Subcutaneous abdominal adipose tissue (tissue), 5 donors: ENCODE measurements at regions not wholly inside any gene's neighbourhood (a gene's known extent, or its start where the extent isn't known, plus 50 kb on each side); places are given as distances from the start of the nearest gene placed in this dataset.

Experiments
- H3K27ac ChIP-seq: one replicate; pipeline ENCODE4 v1.7.0; 2013; ENCODE audit warnings: low read depth, mild to moderate bottlenecking, inconsistent platforms, low read length, moderate library complexity
- H3K27me3 ChIP-seq, 5 donors: one replicate each; pipeline ENCODE4 v1.7.0; 2013; ENCODE audit warnings: low read length in 5 of 5, inconsistent platforms in 1 of 5; ENCODE audit not compliant: control insufficient read depth in 5 of 5, insufficient read depth in 4 of 5
- H3K36me3 ChIP-seq, 5 donors: one replicate each; pipeline ENCODE4 v1.7.0; 2013; ENCODE audit warnings: low read length in 5 of 5; ENCODE audit not compliant: control insufficient read depth in 5 of 5, insufficient read depth in 5 of 5
- H3K4me1 ChIP-seq, 5 donors: one replicate each; pipeline ENCODE4 v1.7.0; 2013; ENCODE audit warnings: low read length in 5 of 5, mild to moderate bottlenecking in 3 of 5, moderate library complexity in 1 of 5; ENCODE audit not compliant: control insufficient read depth in 5 of 5, insufficient read depth in 5 of 5
- H3K4me3 ChIP-seq, 5 donors: one replicate each; pipeline ENCODE4 v1.7.0; 2013; ENCODE audit warnings: low read length in 5 of 5, low read depth in 1 of 5
- H3K9ac ChIP-seq, 5 donors: one replicate each; pipeline ENCODE4 v1.7.0; 2013; ENCODE audit warnings: low read length in 5 of 5, mild to moderate bottlenecking in 4 of 5, moderate library complexity in 3 of 5
- H3K9me3 ChIP-seq, 5 donors: one replicate each; pipeline ENCODE4 v1.7.0; 2013; ENCODE audit warnings: low read length in 5 of 5; ENCODE audit not compliant: control insufficient read depth in 5 of 5
- donor health status: healthy.
- donor health status: healthy.
- donor health status: healthy.
- donor health status: healthy.
- donor health status: healthy.

DNA sequence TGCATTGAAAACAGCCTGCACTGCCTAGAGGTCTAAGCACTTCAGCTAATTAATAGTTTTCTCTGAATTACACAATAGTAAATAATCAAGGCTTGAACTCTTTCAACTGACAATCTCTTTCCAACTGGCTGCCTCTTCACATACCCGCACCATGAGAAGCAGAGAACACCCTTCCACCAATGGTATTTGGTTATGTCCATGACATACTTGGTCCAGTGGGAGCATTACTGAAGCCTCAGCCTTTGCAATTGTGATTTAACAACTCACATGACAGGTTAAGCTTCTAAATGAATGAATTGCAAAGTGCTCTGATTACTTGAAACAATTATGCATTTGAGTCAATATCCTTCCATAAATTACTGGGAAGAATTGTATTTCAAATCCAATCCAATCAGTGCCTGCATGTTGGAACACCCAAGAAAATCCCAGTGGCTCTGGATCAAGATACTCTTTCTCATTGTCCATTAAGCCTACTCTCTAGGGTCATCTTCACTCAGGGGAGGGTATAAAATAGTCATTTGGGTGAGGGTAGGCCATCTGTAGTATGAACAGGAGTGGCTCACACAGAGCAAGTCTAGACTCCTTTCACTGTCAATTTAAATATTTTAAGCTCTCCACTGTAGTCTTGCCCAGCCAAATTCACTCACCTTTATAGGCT is 101.1 kb downstream of the HS1BP3 start:
- Histone ChIP-seq H3K9ac (no peak overlapping the region), H3K27ac (no peak overlapping the region), H3K4me1 (peaks cover 0 to 11% (median 5%) of the 10 kb centered on the region in 5 donors), H3K9me3 (peaks cover 0 to 5% (median 0%) of the 10 kb centered on the region in 5 donors), H3K36me3 (no peaks in the 10 kb centered on the region), H3K27me3 (no peaks in the 10 kb centered on the region), H3K4me3 (no peak overlapping the region)

DNA sequence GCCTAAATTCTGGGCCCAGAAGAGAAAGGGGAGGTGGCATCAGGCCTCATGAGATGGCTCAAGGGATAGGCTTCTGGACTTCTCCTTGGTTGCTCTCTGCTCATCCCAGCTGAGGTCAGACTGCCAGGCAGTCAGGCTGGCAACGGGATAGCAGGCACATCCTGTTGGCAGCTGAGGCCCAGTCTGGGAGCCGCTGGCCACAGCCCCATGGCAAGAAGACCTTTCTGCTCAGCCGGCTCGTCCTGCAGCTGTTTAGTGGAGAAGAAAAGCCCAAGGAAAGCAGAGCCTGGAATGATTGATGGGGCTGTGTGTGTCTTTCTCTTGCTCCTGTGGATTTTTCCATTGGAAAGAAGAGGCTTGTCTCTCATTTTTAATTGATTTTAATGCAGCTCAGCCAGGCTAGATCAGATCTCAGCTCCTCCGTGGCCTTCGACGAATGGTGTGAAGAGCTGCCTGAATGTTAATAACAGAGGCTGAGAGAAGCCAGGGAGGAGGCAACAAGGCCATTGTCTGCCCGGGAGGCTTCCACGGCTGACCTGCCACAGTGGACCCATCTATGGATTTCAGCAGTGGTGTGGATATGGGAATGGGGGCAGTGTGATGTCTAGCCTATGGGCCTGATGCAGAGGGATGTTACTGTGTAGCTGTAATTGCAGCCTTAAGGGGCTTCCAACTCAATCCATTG is 99.5 kb downstream of the HS1BP3 start:
- H3K36me3 ChIP-seq = no peaks in the 10 kb centered on the region
- no peaks in the 10 kb centered on the region for H3K27me3 ChIP-seq
- no peak overlapping the region for H3K27ac ChIP-seq
- H3K4me1 ChIP-seq = peaks cover 0 to 11% (median 5%) of the 10 kb centered on the region in 5 donors
- H3K9ac ChIP-seq = no peak overlapping the region
- no peaks in the 10 kb centered on the region for H3K9me3 ChIP-seq
- H3K4me3 ChIP-seq = no peak overlapping the region

DNA sequence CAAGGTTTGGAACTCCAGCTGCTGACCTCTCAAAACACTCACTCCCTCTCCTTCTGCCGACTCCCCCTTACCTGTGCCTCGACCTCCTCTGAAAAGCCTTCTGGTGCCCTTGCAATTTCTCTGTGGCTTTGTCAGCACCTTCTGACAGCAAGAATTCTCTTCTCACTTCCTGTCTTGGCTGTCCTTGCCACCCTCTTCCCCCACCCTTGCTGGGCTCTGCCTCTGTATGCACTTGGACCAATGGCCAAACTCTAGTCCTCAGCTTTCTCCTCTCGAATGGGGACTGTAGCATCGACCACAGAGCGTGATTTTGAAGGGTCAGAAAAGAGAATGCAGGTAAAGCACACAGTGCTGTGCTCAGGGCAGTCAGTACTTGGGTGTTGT is 99.0 kb downstream of the HS1BP3 start:
- no peaks in the 10 kb centered on the region for H3K27me3 ChIP-seq

DNA sequence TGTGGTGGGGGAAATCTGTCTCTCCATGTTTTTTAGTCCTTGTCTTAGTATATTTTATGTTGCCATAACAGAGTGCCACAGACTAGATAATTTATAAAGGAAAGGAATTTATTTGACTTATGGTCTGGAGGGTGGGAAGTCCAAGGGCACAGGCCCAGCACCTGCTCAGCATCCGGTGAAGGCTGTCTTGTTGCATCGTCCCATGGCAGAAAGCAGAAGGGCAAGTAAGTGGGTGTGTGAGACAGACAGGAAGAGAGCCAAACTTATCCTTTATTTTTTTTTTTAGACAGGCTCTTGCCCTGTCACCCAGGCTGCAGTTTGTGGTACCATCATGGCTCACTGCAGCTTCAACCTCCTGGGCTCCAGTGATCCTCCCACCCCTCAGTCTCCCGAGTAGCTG is 98.1 kb downstream of the HS1BP3 start:
- no peak overlapping the region for H3K4me3 ChIP-seq
- H3K9ac ChIP-seq = no peak overlapping the region
- no peak overlapping the region for H3K27ac ChIP-seq
- H3K36me3 ChIP-seq = no peaks in the 10 kb centered on the region
- no peaks in the 10 kb centered on the region for H3K27me3 ChIP-seq
- no peaks in the 10 kb centered on the region for H3K9me3 ChIP-seq
- H3K4me1 ChIP-seq = peaks cover 0 to 11% (median 5%) of the 10 kb centered on the region in 5 donors

More for the DNA sequence above, 99.0 kb downstream of the HS1BP3 start:
- Histone ChIP-seq H3K27ac (no peak overlapping the region), H3K36me3 (no peaks in the 10 kb centered on the region), H3K4me1 (peaks cover 0 to 11% (median 5%) of the 10 kb centered on the region in 5 donors), H3K9me3 (no peaks in the 10 kb centered on the region), H3K9ac (no peak overlapping the region), H3K4me3 (no peak overlapping the region)

- Histone ChIP-seq H3K27me3 (no peaks in the 10 kb centered on the region), H3K27ac (no peak overlapping the region), H3K9ac (no peak overlapping the region), H3K4me3 (no peak overlapping the region), H3K36me3 (no peaks in the 10 kb centered on the region), H3K9me3 (no peaks in the 10 kb centered on the region), H3K4me1 (peaks cover 0 to 11% (median 5%) of the 10 kb centered on the region in 5 donors)
These were observed 97.3 kb downstream of the HS1BP3 start for GRCh38 chr2:20553580-20553979.

GRCh38 chr2:20555954-20556353 is 94.9 kb downstream of the HS1BP3 start:
- no peak overlapping the region for H3K27ac ChIP-seq
- no peak overlapping the region for H3K4me3 ChIP-seq
- H3K9ac ChIP-seq = no peak overlapping the region
- H3K4me1 ChIP-seq = peaks cover 0 to 10% (median 4%) of the 10 kb centered on the region in 5 donors
- H3K36me3 ChIP-seq = no peaks in the 10 kb centered on the region
- no peaks in the 10 kb centered on the region for H3K27me3 ChIP-seq
- no peaks in the 10 kb centered on the region for H3K9me3 ChIP-seq

DNA sequence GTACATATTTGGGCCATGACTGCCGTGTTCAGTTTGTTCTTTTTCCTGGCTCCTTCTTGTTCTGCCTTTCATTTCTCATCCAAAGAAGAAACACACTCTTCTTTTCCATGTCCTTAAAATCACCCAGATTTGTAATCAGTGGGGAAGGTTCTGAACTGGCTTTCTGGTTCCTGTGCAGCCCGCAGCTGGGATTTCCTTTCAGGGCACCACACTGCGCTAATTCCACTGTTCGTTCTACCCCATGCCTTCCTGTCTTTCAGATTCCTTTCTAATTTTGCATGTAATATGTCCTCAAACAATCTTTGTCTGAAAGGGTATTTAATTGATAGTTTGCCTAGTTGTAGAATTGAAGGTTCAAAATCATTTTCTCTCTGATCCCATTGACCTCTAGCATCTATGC is 94.1 kb downstream of the HS1BP3 start:
- H3K4me3 ChIP-seq = no peak overlapping the region
- no peaks in the 10 kb centered on the region for H3K9me3 ChIP-seq
- no peak overlapping the region for H3K27ac ChIP-seq
- H3K9ac ChIP-seq = no peak overlapping the region
- no peaks in the 10 kb centered on the region for H3K27me3 ChIP-seq
- H3K36me3 ChIP-seq = no peaks in the 10 kb centered on the region
- H3K4me1 ChIP-seq = peaks cover 0 to 2% (median 0%) of the 10 kb centered on the region in 5 donors

DNA sequence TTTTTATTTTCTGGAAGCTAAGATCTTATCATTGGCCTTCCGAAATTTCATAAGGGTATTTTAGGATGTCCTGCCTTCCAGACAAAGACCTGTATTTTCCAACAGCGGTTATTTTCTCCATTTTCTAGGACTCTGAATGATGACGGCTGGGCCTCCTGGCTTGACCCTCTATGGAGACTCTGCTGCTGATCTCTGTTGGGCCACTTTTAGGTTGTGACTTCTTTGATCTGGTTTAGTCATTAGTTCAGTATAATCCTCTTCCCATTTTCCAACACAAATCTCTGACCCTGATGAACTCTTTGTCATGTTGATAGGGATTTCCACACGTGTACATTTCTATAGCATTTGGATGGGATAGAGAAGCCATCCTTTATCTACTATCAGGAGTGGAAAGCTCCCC is 93.7 kb downstream of the HS1BP3 start:
- H3K4me3 ChIP-seq = no peak overlapping the region
- H3K9ac ChIP-seq = no peak overlapping the region
- H3K27ac ChIP-seq = no peak overlapping the region
- H3K36me3 ChIP-seq = no peaks in the 10 kb centered on the region
- no peaks in the 10 kb centered on the region for H3K9me3 ChIP-seq
- no peaks in the 10 kb centered on the region for H3K4me1 ChIP-seq
- no peaks in the 10 kb centered on the region for H3K27me3 ChIP-seq

GRCh38 chr2:20557635-20558034 is 93.3 kb downstream of the HS1BP3 start:
- no peaks in the 10 kb centered on the region for H3K36me3 ChIP-seq

DNA sequence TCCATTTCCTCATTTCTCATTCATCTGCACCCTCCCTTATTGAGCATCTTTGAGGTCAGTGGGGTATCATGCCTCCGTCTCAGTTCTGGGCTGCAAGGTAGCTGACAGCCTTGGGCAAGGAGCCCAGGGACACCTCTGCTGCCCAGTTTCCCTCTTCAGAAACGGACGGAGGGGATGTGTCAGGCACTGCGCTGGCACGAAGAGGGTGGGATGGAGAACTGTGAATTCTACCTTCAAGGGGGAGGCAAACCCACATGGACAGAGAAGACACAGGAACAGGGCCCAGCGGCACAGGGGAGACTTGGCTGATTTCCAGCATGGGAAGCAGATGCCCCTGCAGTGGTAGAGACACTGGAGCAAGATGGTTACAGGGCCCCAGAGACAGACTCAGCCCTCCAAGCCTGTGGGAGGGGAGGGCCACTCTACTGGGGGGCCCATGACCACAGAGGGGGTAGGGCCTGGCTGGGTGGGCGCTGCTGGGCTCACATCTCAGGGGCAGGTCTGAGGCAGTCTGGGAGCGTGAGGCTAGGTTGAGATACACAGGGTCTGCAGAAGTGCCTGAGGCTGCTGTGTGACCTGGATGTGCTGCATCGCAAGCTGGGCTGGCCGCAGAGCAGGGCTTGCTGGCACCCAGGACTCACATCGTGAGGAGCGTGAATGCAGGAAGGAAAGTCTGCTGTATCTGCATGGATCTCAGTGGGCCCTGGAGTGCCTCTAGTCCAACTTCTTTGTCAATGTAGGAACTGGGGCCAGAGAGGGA is 92.3 kb downstream of the HS1BP3 start:
- no peaks in the 10 kb centered on the region for H3K4me1 ChIP-seq
- no peak overlapping the region for H3K4me3 ChIP-seq
- H3K27me3 ChIP-seq = no peaks in the 10 kb centered on the region
- no peaks in the 10 kb centered on the region for H3K9me3 ChIP-seq
- H3K27ac ChIP-seq = no peak overlapping the region
- H3K36me3 ChIP-seq = no peaks in the 10 kb centered on the region
- no peak overlapping the region for H3K9ac ChIP-seq

More at GRCh38 chr2:20557635-20558034, 93.3 kb downstream of the HS1BP3 start:
- Histone ChIP-seq H3K27me3 (no peaks in the 10 kb centered on the region), H3K4me3 (no peak overlapping the region), H3K9me3 (no peaks in the 10 kb centered on the region), H3K27ac (no peak overlapping the region), H3K9ac (no peak overlapping the region), H3K4me1 (no peaks in the 10 kb centered on the region)
